Osteoblast (primary cell): ENCODE measurements at regions not wholly inside any gene's neighbourhood (a gene's known extent, or its start where the extent isn't known, plus 50 kb on each side); places are given as distances from the start of the nearest gene placed in this dataset.

Experiments used
- DNase-seq: peaks from one replicate; pipeline ENCODE4 v3.0.0; 2011; ENCODE audit warnings: low spot score, mixed read lengths; ENCODE audit not compliant: insufficient read length; ENCODE audit errors: missing footprints
- H2AFZ ChIP-seq: 2 replicates; pipeline ENCODE4 v1.6.0; 2011; ENCODE audit warnings: mild to moderate bottlenecking, low read length
- H3K27ac ChIP-seq: 2 replicates; pipeline ENCODE4 v1.5.1; 2011; ENCODE audit warnings: mild to moderate bottlenecking, low read depth, low read length, moderate library complexity
- H3K27me3 ChIP-seq: 2 replicates; pipeline ENCODE4 v1.6.0; 2012; ENCODE audit warnings: mild to moderate bottlenecking, control low read depth, inconsistent platforms, low read length, moderate library complexity; ENCODE audit not compliant: insufficient read depth
- H3K36me3 ChIP-seq: 2 replicates; pipeline ENCODE4 v1.5.1; 2011; ENCODE audit warnings: mild to moderate bottlenecking, low read length, control low read depth, moderate library complexity; ENCODE audit not compliant: insufficient read depth
- H3K4me1 ChIP-seq: 2 replicates; pipeline ENCODE4 v1.5.1; 2011; ENCODE audit warnings: mild to moderate bottlenecking, low read length, control low read depth, moderate library complexity; ENCODE audit not compliant: insufficient read depth
- H3K4me2 ChIP-seq: 2 replicates; pipeline ENCODE4 v1.6.0; 2011; ENCODE audit warnings: mild to moderate bottlenecking, low read length; ENCODE audit not compliant: insufficient read depth
- H3K4me3 ChIP-seq: fragments of 200-600 bp; sonication (generic); 3 replicates; pipeline ENCODE4 v1.5.1; 2012; ENCODE audit warnings: mild to moderate bottlenecking, low read length, inconsistent platforms; ENCODE audit not compliant: insufficient read depth
- H3K79me2 ChIP-seq: 2 replicates; pipeline ENCODE4 v1.6.0; 2012; ENCODE audit warnings: mild to moderate bottlenecking, low read length, control low read depth, inconsistent platforms; ENCODE audit not compliant: insufficient read depth
- H3K9me3 ChIP-seq: 2 replicates; pipeline ENCODE4 v1.5.1; 2011; ENCODE audit warnings: low read depth, low read length, control low read depth
- H4K20me1 ChIP-seq: 2 replicates; pipeline ENCODE4 v1.6.0; 2012; ENCODE audit warnings: mild to moderate bottlenecking, low read length, control low read depth; ENCODE audit not compliant: insufficient read depth
- CTCF ChIP-seq: IDR thresholded peaks from 2 replicates; pipeline ENCODE4 v1.5.1; 2011; ENCODE audit warnings: mild to moderate bottlenecking, low read depth, low read length, moderate library complexity; ENCODE audit errors: extremely low read depth

DNA sequence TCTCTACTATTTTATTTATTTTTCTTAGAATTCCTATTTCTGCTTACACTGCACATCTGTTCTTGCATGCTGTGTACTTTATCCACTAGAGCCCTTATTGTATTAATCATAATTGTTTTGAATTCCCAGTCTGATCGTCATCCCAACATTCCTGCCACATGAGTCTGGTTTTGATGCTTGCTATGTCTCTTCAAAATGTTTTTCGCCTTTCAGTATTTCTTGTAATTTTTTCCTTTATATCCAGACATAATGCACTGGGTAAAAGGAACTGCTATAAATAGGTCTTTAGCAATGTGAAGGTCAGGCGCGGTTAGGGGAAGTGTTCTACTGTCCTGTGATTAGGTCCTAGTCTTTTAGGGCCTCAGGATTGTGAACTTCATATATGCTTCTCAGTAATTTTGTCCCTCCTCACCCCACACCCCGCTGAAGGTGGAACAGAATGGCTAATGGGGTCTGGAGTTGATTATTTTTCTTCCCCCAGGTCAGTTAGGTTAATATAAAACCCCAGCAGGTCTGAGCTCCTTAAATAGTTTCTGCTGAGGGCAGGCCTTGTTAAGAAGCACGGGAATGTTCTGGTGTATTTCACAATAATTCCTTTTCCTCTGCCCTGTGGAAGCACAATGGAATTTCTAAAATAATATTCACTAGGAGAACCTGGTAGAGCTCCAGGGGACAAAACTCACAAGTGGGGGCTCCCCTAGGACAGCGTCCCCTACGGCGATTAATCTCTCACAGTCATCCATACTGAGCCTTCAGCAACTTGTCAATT is 146.6 kb upstream of the TUT7 start:
- H3K79me2 ChIP-seq = no peaks in the 10 kb centered on the region
- peak overlapping the region; percentile 43 for H3K4me3 ChIP-seq
- H3K27ac ChIP-seq = peak overlapping the region; percentile 95
- peak overlapping the region; percentile 63 for H2AFZ ChIP-seq
- no peaks in the 10 kb centered on the region for H3K27me3 ChIP-seq
- no peaks in the 10 kb centered on the region for H3K9me3 ChIP-seq
- peaks cover 16% of the 10 kb centered on the region for H3K4me1 ChIP-seq
- peak; percentile 68 for DNase-seq
- no peak for TF ChIP-seq CTCF
- H4K20me1 ChIP-seq = no peaks in the 10 kb centered on the region
- H3K4me2 ChIP-seq = peak overlapping the region; percentile 80
- no peaks in the 10 kb centered on the region for H3K36me3 ChIP-seq

DNA sequence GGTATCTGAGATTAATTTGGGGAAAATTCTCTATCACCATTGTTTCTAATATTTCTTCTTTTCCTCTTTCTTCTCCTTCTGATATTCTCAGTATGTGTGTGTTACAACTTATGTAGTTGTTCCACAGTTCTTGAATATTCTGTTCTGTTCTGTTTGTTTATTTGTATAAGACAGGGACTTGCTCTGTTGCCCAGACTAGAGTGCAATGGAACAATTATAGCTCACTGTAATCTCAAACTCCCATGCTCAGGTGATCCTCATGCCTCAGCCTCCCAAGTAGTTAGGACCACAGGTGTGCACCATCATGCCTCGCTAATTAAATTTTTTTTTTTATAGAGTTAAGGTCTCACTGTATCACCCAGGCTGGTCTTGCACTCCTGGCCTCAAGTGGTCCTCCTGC is 145.8 kb upstream of the TUT7 start:
- Histone ChIP-seq H3K27ac (peak overlapping the region; percentile 95), H3K36me3 (no peaks in the 10 kb centered on the region), H3K4me1 (peaks cover 20% of the 10 kb centered on the region), H3K27me3 (no peaks in the 10 kb centered on the region), H2AFZ (no peak overlapping the region), H3K79me2 (no peaks in the 10 kb centered on the region), H3K4me2 (no peak overlapping the region), H3K4me3 (no peak overlapping the region), H4K20me1 (no peaks in the 10 kb centered on the region), H3K9me3 (no peaks in the 10 kb centered on the region)
- TF ChIP-seq CTCF = no peak
- DNase-seq = no peak

DNA sequence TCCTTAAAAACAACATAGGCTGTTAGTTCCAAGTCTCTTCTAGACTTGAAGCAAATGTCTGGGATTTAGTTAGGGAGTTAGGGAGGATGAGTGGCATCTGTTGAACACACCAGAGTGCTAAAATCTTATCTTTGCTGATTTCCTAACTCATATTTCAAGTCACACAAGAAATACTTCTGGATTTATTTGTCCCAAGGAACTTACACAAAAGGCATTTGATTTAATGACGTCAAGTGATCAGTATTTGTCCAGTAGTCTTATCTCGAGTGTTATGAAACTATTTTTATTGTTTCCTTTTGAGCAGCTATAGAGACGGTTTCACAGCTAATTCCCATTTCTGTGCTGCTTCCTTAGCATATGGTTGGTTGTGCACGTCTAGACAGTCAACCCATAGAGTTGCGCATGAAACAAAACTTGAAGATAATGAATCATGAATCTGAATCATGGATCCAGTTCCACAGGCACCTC is 140.5 kb upstream of the TUT7 start:
- no peak overlapping the region for H2AFZ ChIP-seq
- no peaks in the 10 kb centered on the region for H3K9me3 ChIP-seq
- H3K27ac ChIP-seq = peak overlapping the region; percentile 60
- H3K36me3 ChIP-seq = no peaks in the 10 kb centered on the region
- no peaks in the 10 kb centered on the region for H3K79me2 ChIP-seq
- H4K20me1 ChIP-seq = no peaks in the 10 kb centered on the region
- DNase-seq = peak; percentile 72
- H3K4me2 ChIP-seq = no peak overlapping the region
- no peak for TF ChIP-seq CTCF
- no peaks in the 10 kb centered on the region for H3K27me3 ChIP-seq
- H3K4me3 ChIP-seq = no peak overlapping the region
- peaks cover 8% of the 10 kb centered on the region for H3K4me1 ChIP-seq

DNA sequence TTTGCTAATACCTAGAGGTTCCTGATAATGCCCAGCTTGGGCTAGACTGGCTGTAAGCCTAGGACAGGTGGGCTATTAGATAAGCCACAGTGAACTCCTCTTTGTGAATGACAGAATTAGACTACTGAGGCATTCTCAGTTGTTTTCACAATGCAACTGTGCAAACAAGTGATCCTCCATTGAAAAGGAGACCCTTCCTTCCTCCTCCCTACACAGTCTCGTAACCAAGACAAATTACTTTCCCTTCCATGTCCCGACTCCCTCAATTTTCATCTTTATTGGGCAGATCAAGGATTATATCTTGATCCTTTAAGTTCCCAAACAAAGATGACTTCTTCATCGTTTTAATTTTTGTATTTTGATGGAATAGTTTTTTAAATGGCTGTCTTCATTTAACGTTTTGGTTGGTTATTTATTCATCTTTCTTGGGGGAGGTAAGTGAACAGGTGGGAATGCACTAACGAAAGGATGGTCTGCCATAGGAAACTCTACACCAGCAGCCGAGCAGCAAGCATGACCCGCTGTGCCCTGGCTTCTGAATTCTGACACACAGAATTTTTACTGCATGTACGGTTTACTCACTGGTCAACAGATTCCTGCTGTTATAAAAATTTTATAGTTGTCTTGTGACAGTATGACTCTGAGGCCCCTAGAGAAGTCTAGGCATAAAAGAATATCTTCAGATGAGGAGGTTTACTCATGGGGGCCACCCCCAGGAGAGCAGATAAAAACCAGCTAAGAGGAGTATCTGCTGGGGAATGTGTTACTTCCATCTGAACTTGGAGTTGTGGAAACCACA is 137.5 kb upstream of the TUT7 start:
- peaks cover 8% of the 10 kb centered on the region for H3K4me1 ChIP-seq
- H3K9me3 ChIP-seq = no peaks in the 10 kb centered on the region
- no peak for TF ChIP-seq CTCF
- no peak for DNase-seq
- no peaks in the 10 kb centered on the region for H4K20me1 ChIP-seq
- H3K79me2 ChIP-seq = no peaks in the 10 kb centered on the region
- no peak overlapping the region for H3K4me2 ChIP-seq
- no peak overlapping the region for H2AFZ ChIP-seq
- H3K27me3 ChIP-seq = no peaks in the 10 kb centered on the region
- no peak overlapping the region for H3K4me3 ChIP-seq
- H3K36me3 ChIP-seq = no peaks in the 10 kb centered on the region
- H3K27ac ChIP-seq = no peak overlapping the region
